GM19455 (cell line): ENCODE measurements at regions not wholly inside any gene's neighbourhood (a gene's known extent, or its start where the extent isn't known, plus 50 kb on each side); places are given as distances from the start of the nearest gene placed in this dataset.
"Not testable (repeated sequence)": the region's sequence is repeated elsewhere in the genome, so short reads cannot be mapped to it uniquely, and the experiment has no call there.

Source experiments
- ATAC-seq: cut with Tn5 transposase; IDR thresholded peaks from one replicate; pipeline ENCODE4 v1.9.1; 2021; ENCODE audit not compliant: unreplicated experiment

DNA sequence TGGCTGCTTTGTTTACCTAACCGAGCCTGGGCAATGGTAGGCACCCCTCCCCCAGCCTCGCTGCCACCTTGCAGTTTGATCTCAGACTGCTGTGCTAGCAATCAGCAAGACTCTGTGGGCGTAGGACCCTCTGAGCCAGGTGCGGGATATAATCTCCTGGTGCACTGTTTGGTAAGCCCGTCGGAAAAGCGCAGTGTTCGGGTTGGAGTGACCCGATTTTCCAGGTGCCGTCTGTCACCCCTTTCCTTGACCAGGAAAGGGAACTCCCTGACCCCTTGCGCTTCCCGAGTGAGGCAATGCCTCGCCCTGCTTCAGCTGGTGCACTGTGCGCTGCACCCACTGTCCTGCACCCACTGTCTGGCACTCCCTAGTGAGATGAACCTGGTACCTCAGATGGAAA lies 482.2 kb upstream of the SMC2 start:
- ATAC-seq = not testable (repeated sequence)

- ATAC-seq = no peak
These were observed 478.1 kb upstream of the SMC2 start for GRCh38 chr9:103615994-103616393.

DNA sequence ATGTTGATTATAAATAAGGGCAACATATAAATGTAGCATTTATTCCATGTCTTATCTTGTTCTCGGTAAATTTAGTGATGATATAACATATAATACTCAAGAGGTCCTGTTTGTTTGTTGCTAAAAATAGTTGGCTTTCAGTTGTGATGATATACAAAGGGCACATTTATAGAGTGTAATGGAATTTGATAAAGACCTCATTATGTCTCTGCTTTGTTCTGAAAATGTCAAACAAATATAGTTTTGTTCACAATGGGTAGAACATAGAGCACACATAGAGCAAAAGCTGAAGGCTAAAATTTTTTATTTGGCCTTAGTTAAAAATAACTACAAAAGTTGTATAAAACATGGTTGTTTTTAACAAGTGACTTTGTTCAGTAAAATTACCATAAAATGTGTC lies 477.1 kb upstream of the SMC2 start:
- ATAC-seq = no peak

GRCh38 chr9:103625161-103625804 lies 468.8 kb upstream of the SMC2 start:
- ATAC-seq = no peak

- ATAC-seq = no peak
These were observed 466.4 kb upstream of the SMC2 start for GRCh38 chr9:103627731-103628130.

DNA sequence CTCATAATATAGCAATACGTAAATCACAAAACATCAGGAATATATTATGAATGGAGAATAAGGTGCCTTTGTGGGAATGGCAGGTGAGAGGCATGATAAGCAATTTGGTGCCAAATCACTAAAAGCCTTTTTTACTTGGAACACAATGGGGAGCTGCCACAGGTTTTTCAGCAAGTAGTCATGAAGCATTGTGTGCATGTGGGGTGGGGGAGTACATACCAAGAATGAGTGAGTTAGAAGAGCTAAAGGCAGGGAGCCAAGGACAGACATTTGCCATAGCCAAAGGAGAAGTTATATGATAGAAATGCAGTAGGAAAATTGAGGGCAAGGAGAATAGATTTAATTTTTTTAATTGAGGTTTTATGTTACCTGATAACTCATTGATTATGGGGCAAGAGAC lies 445.0 kb upstream of the SMC2 start:
- ATAC-seq = no peak

- no peak for ATAC-seq
These were observed 436.0 kb upstream of the SMC2 start for GRCh38 chr9:103658156-103658555.

- no peak for ATAC-seq
These were observed 433.3 kb upstream of the SMC2 start for GRCh38 chr9:103660830-103661229.

GRCh38 chr9:103661663-103662062 lies 432.4 kb upstream of the SMC2 start:
- no peak for ATAC-seq

DNA sequence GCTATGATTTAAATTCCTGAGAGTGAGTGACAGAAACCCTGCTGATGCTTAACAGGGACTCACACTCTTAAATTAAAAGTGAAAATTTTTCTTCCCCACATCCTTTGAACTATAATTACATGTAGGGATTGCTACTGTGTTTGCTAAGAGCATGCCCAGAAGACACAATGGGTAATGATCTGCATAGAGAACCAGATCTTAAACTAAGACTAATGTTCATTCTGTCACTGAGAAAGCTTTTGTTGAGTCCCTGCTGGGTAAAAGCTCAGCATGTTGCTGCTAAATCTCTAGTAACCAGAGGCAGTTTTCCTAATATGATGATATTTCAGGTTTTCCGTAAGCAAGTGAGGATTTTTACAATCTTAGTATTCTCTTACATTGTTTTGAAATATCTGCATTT lies 424.8 kb upstream of the SMC2 start:
- no peak for ATAC-seq

GRCh38 chr9:103674271-103674670 lies 419.8 kb upstream of the SMC2 start:
- no peak for ATAC-seq

- ATAC-seq = no peak
These were observed 413.5 kb upstream of the SMC2 start for GRCh38 chr9:103680581-103680980.

- no peak for ATAC-seq
These were observed 412.7 kb upstream of the SMC2 start for GRCh38 chr9:103681435-103681834.

DNA sequence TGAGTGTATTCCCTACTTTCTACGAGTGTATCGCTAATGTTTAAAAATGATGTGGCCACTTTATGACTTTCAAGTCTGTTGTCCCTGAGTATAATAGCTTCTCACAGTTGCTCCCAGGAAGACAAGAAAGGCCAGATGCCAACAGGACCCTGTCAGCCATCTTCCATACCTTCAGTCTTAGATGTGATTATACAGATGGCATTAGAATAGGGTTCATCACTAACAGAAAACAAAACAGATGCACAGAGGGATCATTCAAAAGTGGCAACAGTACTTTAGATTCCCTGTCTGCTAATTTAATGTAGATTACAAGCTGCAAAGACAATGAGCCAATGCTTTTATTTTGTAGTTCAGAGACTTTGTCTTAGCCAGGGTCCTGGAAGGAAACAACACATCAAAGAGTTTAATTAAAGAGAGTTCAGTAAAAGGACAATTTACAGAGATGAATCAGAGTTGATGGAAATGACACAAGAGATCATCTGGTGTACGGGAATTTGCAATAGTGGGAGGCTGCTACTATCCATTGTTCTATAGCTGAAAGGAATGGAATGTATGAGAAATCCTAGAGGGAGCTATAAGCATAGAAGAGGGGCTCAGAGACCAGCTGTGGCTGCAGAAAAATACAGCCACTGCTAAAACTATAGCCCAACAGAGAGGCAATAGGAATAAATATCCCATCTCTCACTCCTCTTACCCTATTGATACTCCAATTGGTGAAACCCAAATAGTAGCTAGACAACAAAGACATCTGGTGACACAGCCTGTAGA lies 393.7 kb upstream of the SMC2 start:
- ATAC-seq = no peak

DNA sequence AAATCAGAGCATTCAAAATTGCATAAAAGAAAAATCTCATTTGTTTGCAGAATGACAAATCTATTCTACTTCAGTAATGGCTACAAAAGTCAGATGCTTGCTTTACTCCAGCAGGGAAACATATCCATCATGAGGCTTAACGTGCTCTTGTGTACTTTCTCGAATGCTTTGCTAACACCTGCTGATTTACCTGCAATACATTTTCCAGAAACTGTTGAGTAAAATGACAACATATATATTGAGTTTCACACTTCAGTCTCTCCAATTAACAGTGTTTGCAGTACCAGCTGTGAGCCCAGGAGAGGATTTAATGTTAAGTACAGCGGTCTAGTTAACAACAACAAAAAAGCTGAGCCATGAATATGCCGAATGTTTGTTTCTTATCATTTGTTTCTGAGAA lies 391.5 kb upstream of the SMC2 start:
- ATAC-seq = no peak

- no peak for ATAC-seq
These were observed 386.9 kb upstream of the SMC2 start for GRCh38 chr9:103707181-103707580.

- no peak for ATAC-seq
These were observed 384.7 kb upstream of the SMC2 start for GRCh38 chr9:103709366-103709765.

GRCh38 chr9:103713631-103714030 lies 380.5 kb upstream of the SMC2 start:
- ATAC-seq = no peak

- ATAC-seq = no peak
These were observed 379.1 kb upstream of the SMC2 start for GRCh38 chr9:103714992-103715391.

DNA sequence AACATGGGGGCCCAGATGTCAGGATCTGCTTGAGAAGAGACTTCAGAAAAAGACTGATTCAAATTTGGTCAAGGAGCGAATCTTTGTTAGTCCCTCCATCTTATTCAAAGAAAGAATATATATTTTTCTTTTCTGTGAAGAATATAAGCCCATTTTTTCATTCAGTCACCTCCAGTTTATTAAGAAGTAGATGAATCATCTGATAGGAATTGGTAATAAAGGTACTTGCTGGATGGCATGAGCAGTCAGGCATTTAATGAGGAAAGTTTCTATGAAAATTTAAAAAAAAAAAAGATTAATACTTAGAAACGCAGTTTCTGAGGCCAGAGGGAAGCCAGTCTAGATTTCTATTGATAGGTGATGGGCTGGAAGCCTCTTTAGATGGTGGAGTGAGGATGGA lies 373.1 kb upstream of the SMC2 start:
- ATAC-seq = no peak

DNA sequence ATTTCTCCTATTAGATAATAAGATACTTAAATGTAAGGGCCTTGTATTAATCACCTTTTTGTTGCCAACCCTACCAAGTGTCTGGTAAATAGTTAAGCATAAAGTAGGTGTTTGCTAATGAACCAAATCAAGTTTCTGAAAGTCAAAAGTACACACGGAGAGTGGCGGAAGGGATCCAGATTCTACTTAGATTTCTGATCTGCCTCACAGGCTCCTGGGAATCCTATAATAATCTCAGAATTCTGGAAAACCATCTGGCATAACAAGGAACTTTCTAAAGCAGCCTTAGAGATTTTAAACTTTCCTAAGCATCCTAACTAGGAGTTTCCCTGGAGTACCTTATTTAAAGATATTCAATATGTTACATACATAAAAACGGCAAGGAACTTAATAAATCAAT lies 363.2 kb upstream of the SMC2 start:
- no peak for ATAC-seq

GRCh38 chr9:103731541-103731940 lies 362.6 kb upstream of the SMC2 start:
- ATAC-seq = no peak

DNA sequence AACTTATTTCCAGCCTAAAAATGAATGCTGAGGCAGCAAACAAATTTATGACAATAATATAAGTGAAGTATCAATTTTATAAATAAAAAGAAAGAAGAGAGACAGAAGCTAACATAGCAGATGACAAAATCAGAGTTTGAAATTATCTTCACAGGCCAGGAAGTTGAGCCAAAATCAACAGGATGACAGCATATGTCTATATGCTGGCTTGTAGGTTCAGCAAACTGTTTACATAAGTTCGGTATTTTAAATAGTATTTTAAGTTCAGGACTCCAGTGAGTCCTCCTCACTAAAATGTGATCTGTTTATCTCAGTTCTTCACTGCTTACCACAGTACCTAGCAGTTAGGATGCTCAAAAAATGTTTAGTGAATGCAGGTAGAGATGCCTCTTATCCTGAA lies 359.6 kb upstream of the SMC2 start:
- ATAC-seq = no peak
